GM12878 (cell line): ENCODE measurements at regions not wholly inside any gene's neighbourhood (a gene's known extent, or its start where the extent isn't known, plus 50 kb on each side); places are given as distances from the start of the nearest gene placed in this dataset.

Experiments
- CBFB ChIP-seq: IDR thresholded peaks from 2 replicates; pipeline ENCODE4 v1.6.1; 2016; ENCODE audit warnings: antibody characterized with exemption, low read depth
- CEBPB ChIP-seq, 2 experiments: fragments of 150-350 bp in 1 of 2; IDR thresholded peaks; 2 replicates each; pipeline ENCODE4 v1.6.1; 2012 to 2014; ENCODE audit warnings: low read depth in 2 of 2, low read length in 2 of 2, borderline replicate concordance in 1 of 2, inconsistent platforms in 1 of 2
- CTCF ChIP-seq, 3 experiments: IDR thresholded peaks in 2 of 3; conservative IDR thresholded peaks in 1 of 3; 2 replicates each; pipeline ENCODE4 v1.5.1; 2011; ENCODE audit warnings: low read depth in 3 of 3, low read length in 3 of 3, mild to moderate bottlenecking in 3 of 3, control low read depth in 2 of 3, moderate library complexity in 2 of 3, inconsistent platforms in 1 of 3, mixed read lengths in 1 of 3; ENCODE audit not compliant: control insufficient read depth in 2 of 3, insufficient read depth in 1 of 3; ENCODE audit errors: extremely low read depth in 1 of 3
- DPF2 ChIP-seq: fragments of 450-650 bp; IDR thresholded peaks from 2 replicates; pipeline ENCODE4 v1.6.1; 2017; ENCODE audit warnings: mild to moderate bottlenecking
- PAX8 ChIP-seq: fragments of 450-650 bp; IDR thresholded peaks from 2 replicates; pipeline ENCODE4 v1.6.1; 2017; ENCODE audit warnings: mild to moderate bottlenecking, moderate library complexity
- SIN3A ChIP-seq: IDR thresholded peaks from 2 replicates; pipeline ENCODE4 v1.6.1; 2012; ENCODE audit warnings: low read depth, low read length, improper control_type of control experiment
- SRF ChIP-seq, 2 experiments: IDR thresholded peaks; 2 replicates each; pipeline ENCODE4 v1.6.1; 2011; ENCODE audit warnings: low read depth in 2 of 2, low read length in 2 of 2, mild to moderate bottlenecking in 1 of 2, moderate library complexity in 1 of 2

GRCh38 chr17:69749911-69750310, 325.1 kb upstream of the KCNJ16 start:
- TF ChIP-seq CEBPB (IDR thresholded peaks at IDR 0.05; ENCODE audit: borderline replicate concordance in 1 of 2, low read depth in 2 of 2, low read length in 2 of 2) (no peak), DPF2 (no peak), SIN3A (no peak), CBFB (no peak), SRF (IDR thresholded peaks at IDR 0.05; ENCODE audit: low read depth in 2 of 2, low read length in 2 of 2) (no peak), PAX8 (no peak), CTCF (IDR thresholded peaks at IDR 0.05 in 2 of 3, conservative IDR thresholded peaks at IDR 0.05 in 1 of 3; ENCODE audit: control insufficient read depth in 2 of 3, extremely low read depth in 1 of 3, insufficient read depth in 1 of 3, low read depth in 3 of 3, low read length in 3 of 3) (no peak)
